T-cell (primary cell): ENCODE measurements at regions not wholly inside any gene's neighbourhood (a gene's known extent, or its start where the extent isn't known, plus 50 kb on each side); places are given as distances from the start of the nearest gene placed in this dataset.

Experiments used
- ATAC-seq, 4 experiments: fragments of 200-7000 bp in 3 of 4; fragments of 150-1000 bp in 1 of 4; cut with Tn5 transposase; replicated peaks in 1 of 4; 1 replicate in 3 of 4; 2 replicates in 1 of 4; pipeline ENCODE4 v1.10.0; 2021; ENCODE audit warnings: moderate library complexity in 3 of 4, mild to moderate bottlenecking in 2 of 4, moderate number of reproducible peaks in 1 of 4
- CTCF ChIA-PET, 2 donors: fragments of 300-600 bp; sonication (Branson Sonifier 250); formaldehyde crosslinking; loops; one replicate each; lab custom pipeline; 2022; ENCODE audit warnings: antibody characterized with exemption in 2 of 2; lab: Charles Lee
- POLR2A ChIA-PET, 2 donors: fragments of 300-600 bp; sonication (Branson Sonifier 250); formaldehyde crosslinking; loops; one replicate each; lab custom pipeline; 2022; ENCODE audit warnings: antibody characterized with exemption in 2 of 2; lab: Charles Lee
- DNase-seq, 35 experiments: peaks; one replicate each; pipeline versions ENCODE4 v3.0.0 to v3.0.0-alpha.2; 2013 to 2023
- H3K27ac ChIP-seq: one replicate; pipeline ENCODE4 v1.5.1; 2013; ENCODE audit warnings: low read length
- H3K27me3 ChIP-seq, 2 experiments: replicated peaks in 1 of 2; 1 replicate in 1 of 2; 2 replicates in 1 of 2; pipeline versions ENCODE4 v1.6.1 to v1.7.0; 2013; ENCODE audit warnings: low read length in 1 of 2, mixed read lengths in 1 of 2; ENCODE audit not compliant: control insufficient read depth in 2 of 2, insufficient read depth in 2 of 2; ENCODE audit errors: extremely low read depth in 1 of 2
- H3K36me3 ChIP-seq, 2 donors: 1 replicate in 1 of 2; 2 replicates in 1 of 2; pipeline versions ENCODE4 v1.6.1 to v1.7.0; 2013; ENCODE audit warnings: low read length in 1 of 2; ENCODE audit not compliant: control insufficient read depth in 2 of 2, insufficient read depth in 1 of 2; ENCODE audit errors: extremely low read depth in 1 of 2
- H3K4me1 ChIP-seq, 2 experiments: 1 replicate in 1 of 2; 2 replicates in 1 of 2; pipeline versions ENCODE4 v1.6.1 to v1.7.0; 2013; ENCODE audit warnings: low read length in 2 of 2, mixed read lengths in 1 of 2; ENCODE audit not compliant: insufficient read depth in 2 of 2, control insufficient read depth in 1 of 2; ENCODE audit errors: extremely low read depth in 1 of 2
- H3K4me3 ChIP-seq, 2 donors: 1 replicate in 1 of 2; 2 replicates in 1 of 2; pipeline versions ENCODE4 v1.5.1 to v1.7.0; 2013; ENCODE audit warnings: mild to moderate bottlenecking in 2 of 2, low read length in 1 of 2, moderate library complexity in 1 of 2; ENCODE audit not compliant: control insufficient read depth in 1 of 2; ENCODE audit errors: extremely low read depth in 1 of 2
- H3K9me3 ChIP-seq: 2 replicates; pipeline ENCODE4 v1.7.0; 2013
- H3K27ac Mint-ChIP-seq, 2 donors: one replicate each; pipeline ENCODE4 v1.8.0; 2020 to 2021; ENCODE audit warnings: mild to moderate bottlenecking in 2 of 2, mixed read lengths in 2 of 2
- H3K27me3 Mint-ChIP-seq, 2 donors: one replicate each; pipeline ENCODE4 v1.8.0; 2021 to 2022; ENCODE audit warnings: mixed read lengths in 2 of 2
- H3K36me3 Mint-ChIP-seq: one replicate; pipeline ENCODE4 v1.8.0; 2021; ENCODE audit warnings: mixed read lengths
- H3K4me1 Mint-ChIP-seq, 3 donors: one replicate each; pipeline ENCODE4 v1.8.0; 2020 to 2022; ENCODE audit warnings: mixed read lengths in 3 of 3, mild to moderate bottlenecking in 1 of 3
- H3K4me3 Mint-ChIP-seq, 3 donors: one replicate each; pipeline ENCODE4 v1.8.0; 2020 to 2022; ENCODE audit warnings: mild to moderate bottlenecking in 3 of 3, mixed read lengths in 3 of 3, moderate library complexity in 3 of 3
- H3K9me3 Mint-ChIP-seq, 3 donors: one replicate each; pipeline ENCODE4 v1.8.0; 2020 to 2022; ENCODE audit warnings: mixed read lengths in 3 of 3
- WGBS: methylation state at CpG from one replicate; pipeline ENCODE4 v1.1.5; 2013; ENCODE audit warnings: missing lambda C conversion rate; ENCODE audit not compliant: insufficient coverage; 5-methylcytosine and 5-hydroxymethylcytosine counted together

- Histone ChIP-seq H3K4me1 (no peaks in the 10 kb centered on the region), H3K27me3 (no peaks in the 10 kb centered on the region), H3K4me3 (no peak overlapping the region), H3K9me3 (no peaks in the 10 kb centered on the region), H3K27ac (no peak overlapping the region), H3K36me3 (no peaks in the 10 kb centered on the region)
- H3K27me3 Mint-ChIP-seq = peaks cover 0 to 3% of the 10 kb centered on the region in 2 donors
- H3K27ac Mint-ChIP-seq = no peak overlapping the region
- DNase-seq (no peak), ATAC-seq (no peak)
- H3K4me1 Mint-ChIP-seq = no peaks in the 10 kb centered on the region
- H3K36me3 Mint-ChIP-seq = no peaks in the 10 kb centered on the region
- H3K9me3 Mint-ChIP-seq = peaks cover 2 to 13% (median 4%) of the 10 kb centered on the region in 3 donors
- H3K4me3 Mint-ChIP-seq = no peak overlapping the region
- ChIA-PET CTCF (no interaction called here), POLR2A (no interaction called here)
- WGBS = 32% methylated on average over 3 of the region's 6 CpGs
These were observed 334.8 kb downstream of the CBLN1 start for GRCh38 chr16:48946686-48947370.

DNA sequence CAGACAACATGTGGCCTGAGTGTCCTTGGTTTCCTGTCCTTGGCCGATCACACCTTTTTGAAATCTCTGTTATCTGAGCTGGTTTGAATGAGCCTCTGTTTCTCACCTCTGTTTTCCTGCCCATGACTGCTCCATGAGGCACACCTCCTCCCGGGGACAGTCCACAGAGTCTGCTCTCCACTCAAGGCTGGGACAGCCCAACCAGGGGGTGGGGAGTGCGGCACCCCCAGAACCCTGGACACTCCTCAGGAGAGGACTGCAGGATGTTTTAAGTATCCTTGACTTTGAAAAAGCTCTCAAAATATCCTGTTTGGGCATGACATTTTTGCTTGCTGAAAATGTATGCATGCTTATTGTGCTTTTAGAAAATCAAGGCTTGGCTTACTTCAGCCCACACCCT is 333.0 kb upstream of the N4BP1 start:
- peaks cover 0 to 3% of the 10 kb centered on the region in 2 donors for H3K27me3 Mint-ChIP-seq
- Histone ChIP-seq H3K4me1 (no peaks in the 10 kb centered on the region), H3K36me3 (no peaks in the 10 kb centered on the region), H3K27ac (no peak overlapping the region), H3K27me3 (peaks cover 0 to 3% of the 10 kb centered on the region in 2 experiments), H3K9me3 (no peaks in the 10 kb centered on the region), H3K4me3 (no peak overlapping the region)
- peaks cover 0 to 9% (median 4%) of the 10 kb centered on the region in 3 donors for H3K9me3 Mint-ChIP-seq
- 75% methylated on average over 3 of the region's 3 CpGs for WGBS
- no peak overlapping the region for H3K4me3 Mint-ChIP-seq
- no peaks in the 10 kb centered on the region for H3K4me1 Mint-ChIP-seq
- no peak for DNase-seq
- no peak for ATAC-seq
- POLR2A ChIA-PET = no interaction called here
- CTCF ChIA-PET = no interaction called here
- no peak overlapping the region for H3K27ac Mint-ChIP-seq
- no peaks in the 10 kb centered on the region for H3K36me3 Mint-ChIP-seq

DNA sequence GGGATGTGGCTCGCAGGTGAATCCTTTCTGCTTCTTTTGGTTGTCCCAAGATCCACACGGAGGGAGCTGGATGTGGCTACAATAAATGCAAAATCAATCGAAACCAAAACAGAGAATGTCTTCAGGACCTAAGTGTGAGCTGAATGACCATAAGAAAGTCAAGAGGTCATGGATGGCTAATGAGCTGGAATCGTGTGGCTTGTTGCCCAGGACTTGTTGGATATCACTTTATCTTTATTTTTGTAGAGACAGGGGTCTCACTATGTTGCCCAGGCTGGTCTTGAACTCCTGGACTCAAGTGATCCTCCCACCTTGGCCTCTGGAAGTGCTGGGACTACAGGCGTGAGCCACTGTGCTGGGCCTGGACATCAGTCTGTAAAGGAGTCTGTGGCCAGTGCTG is 326.8 kb upstream of the N4BP1 start:
- H3K4me1 Mint-ChIP-seq = no peaks in the 10 kb centered on the region
- no peak for DNase-seq
- Histone ChIP-seq H3K27me3 (peaks cover 0 to 3% of the 10 kb centered on the region in 2 experiments), H3K4me3 (no peak overlapping the region), H3K36me3 (no peaks in the 10 kb centered on the region), H3K27ac (no peak overlapping the region), H3K4me1 (no peaks in the 10 kb centered on the region), H3K9me3 (no peaks in the 10 kb centered on the region)
- no peak overlapping the region for H3K27ac Mint-ChIP-seq
- H3K9me3 Mint-ChIP-seq = peaks cover 2 to 3% (median 3%) of the 10 kb centered on the region in 3 donors
- H3K4me3 Mint-ChIP-seq = no peak overlapping the region
- CTCF ChIA-PET = no interaction called here
- ATAC-seq = no peak
- 74% methylated on average over 5 of the region's 5 CpGs for WGBS
- POLR2A ChIA-PET = no interaction called here
- H3K27me3 Mint-ChIP-seq = no peaks in the 10 kb centered on the region
- no peaks in the 10 kb centered on the region for H3K36me3 Mint-ChIP-seq

DNA sequence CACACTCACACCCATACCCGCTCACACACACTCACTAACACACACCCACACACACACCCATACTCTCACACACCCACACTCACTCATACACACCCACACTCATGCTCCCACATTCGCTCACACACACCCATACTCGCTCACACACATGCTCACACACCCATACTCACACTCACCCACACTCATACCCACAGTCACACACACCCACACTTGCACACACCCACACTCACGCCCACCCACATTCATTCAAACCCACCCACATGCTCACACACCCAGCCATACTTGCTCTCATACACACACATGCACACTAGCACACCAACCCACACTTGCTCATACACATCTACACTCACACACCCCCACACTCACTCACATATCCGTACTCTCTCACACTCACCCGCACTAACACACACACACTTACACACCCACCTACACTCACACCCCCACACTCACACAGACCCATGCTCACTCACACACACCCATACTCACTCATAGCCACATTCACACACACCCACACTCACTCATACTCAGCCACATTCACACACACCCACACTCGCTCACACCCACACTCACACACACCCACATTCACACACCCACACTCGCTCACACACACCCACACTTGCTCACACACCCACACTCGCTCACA is 322.4 kb upstream of the N4BP1 start:
- ChIA-PET POLR2A (no interaction called here), CTCF (no interaction called here)
- Mint-ChIP-seq H3K4me1 (no peaks in the 10 kb centered on the region), H3K9me3 (peaks cover 0 to 7% (median 2%) of the 10 kb centered on the region in 3 donors), H3K27me3 (no peaks in the 10 kb centered on the region), H3K36me3 (no peaks in the 10 kb centered on the region), H3K27ac (no peak overlapping the region), H3K4me3 (no peak overlapping the region)
- H3K9me3 ChIP-seq = no peaks in the 10 kb centered on the region
- no peaks in the 10 kb centered on the region for H3K36me3 ChIP-seq
- H3K27ac ChIP-seq = no peak overlapping the region
- no peak overlapping the region for H3K4me3 ChIP-seq
- 79% methylated on average over 8 of the region's 9 CpGs for WGBS
- H3K27me3 ChIP-seq = no peaks in the 10 kb centered on the region
- H3K4me1 ChIP-seq = no peaks in the 10 kb centered on the region
- DNase-seq = no peak
- no peak for ATAC-seq

- 82% methylated on average over 4 of the region's 4 CpGs for WGBS
- H3K27ac Mint-ChIP-seq = no peak overlapping the region
- peaks cover 0 to 7% (median 2%) of the 10 kb centered on the region in 3 donors for H3K9me3 Mint-ChIP-seq
- Histone ChIP-seq H3K9me3 (no peaks in the 10 kb centered on the region), H3K27ac (no peak overlapping the region), H3K4me1 (no peaks in the 10 kb centered on the region), H3K36me3 (no peaks in the 10 kb centered on the region), H3K4me3 (no peak overlapping the region), H3K27me3 (no peaks in the 10 kb centered on the region)
- CTCF ChIA-PET = no interaction called here
- no peaks in the 10 kb centered on the region for H3K27me3 Mint-ChIP-seq
- no peak overlapping the region for H3K4me3 Mint-ChIP-seq
- POLR2A ChIA-PET = no interaction called here
- no peaks in the 10 kb centered on the region for H3K4me1 Mint-ChIP-seq
- DNase-seq = no peak
- no peak for ATAC-seq
- no peaks in the 10 kb centered on the region for H3K36me3 Mint-ChIP-seq
These were observed 321.1 kb upstream of the N4BP1 start for GRCh38 chr16:48930951-48931553.

DNA sequence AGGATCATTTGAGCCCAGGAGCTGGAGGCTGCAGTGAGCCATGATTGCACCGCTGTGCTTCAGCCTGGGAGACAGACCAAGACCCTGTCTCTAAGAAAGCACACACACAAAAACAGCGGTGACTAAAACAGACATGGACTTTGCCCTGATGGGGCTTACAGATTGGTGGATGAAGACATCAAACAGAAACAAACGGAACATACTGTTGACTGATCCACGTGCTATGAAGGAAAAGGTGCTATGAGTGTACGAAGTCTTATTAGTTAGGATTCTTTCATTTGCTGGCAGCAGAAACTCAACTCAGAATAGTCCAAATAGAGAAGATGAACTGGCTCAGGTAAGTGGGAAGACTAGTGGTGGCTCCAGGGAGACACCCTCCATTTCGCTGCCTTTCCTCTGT is 309.8 kb upstream of the N4BP1 start:
- Histone ChIP-seq H3K9me3 (no peaks in the 10 kb centered on the region), H3K27me3 (no peaks in the 10 kb centered on the region), H3K4me3 (no peak overlapping the region), H3K27ac (no peak overlapping the region), H3K36me3 (no peaks in the 10 kb centered on the region), H3K4me1 (no peaks in the 10 kb centered on the region)
- no peak for DNase-seq
- Mint-ChIP-seq H3K27ac (no peak overlapping the region), H3K4me1 (no peaks in the 10 kb centered on the region), H3K9me3 (peaks cover 0 to 11% (median 8%) of the 10 kb centered on the region in 3 donors), H3K36me3 (no peaks in the 10 kb centered on the region), H3K27me3 (no peaks in the 10 kb centered on the region), H3K4me3 (no peak overlapping the region)
- no peak for ATAC-seq
- WGBS = 100% methylated on average over 3 of the region's 6 CpGs
- POLR2A ChIA-PET = no interaction called here
- CTCF ChIA-PET = no interaction called here
